Kidney epithelial cell (primary cell): ENCODE measurements at regions not wholly inside any gene's neighbourhood (a gene's known extent, or its start where the extent isn't known, plus 50 kb on each side); places are given as distances from the start of the nearest gene placed in this dataset.

ENCODE experiments used
- DNase-seq: peaks from one replicate; pipeline ENCODE4 v3.0.0-alpha.2; 2010; ENCODE audit warnings: low read depth
- H3K27me3 ChIP-seq: 2 replicates; pipeline ENCODE4 v1.6.0; 2011; ENCODE audit warnings: low read length; ENCODE audit not compliant: control insufficient read depth, insufficient read depth
- H3K36me3 ChIP-seq: 2 replicates; pipeline ENCODE4 v1.5.1; 2011; ENCODE audit warnings: low read length; ENCODE audit not compliant: control insufficient read depth, insufficient read depth
- H3K4me3 ChIP-seq: 2 replicates; pipeline ENCODE4 v1.5.1; 2011; ENCODE audit warnings: low read depth, mild to moderate bottlenecking, control low read depth, low read length
- TF ChIP-seq, protein P1 (sequence below): IDR thresholded peaks from 2 replicates; pipeline ENCODE4 v1.5.1; 2011; ENCODE audit warnings: mild to moderate bottlenecking, moderate library complexity, low read length, control low read depth, inconsistent platforms; ENCODE audit not compliant: insufficient read depth, poor library complexity, severe bottlenecking

DNA sequence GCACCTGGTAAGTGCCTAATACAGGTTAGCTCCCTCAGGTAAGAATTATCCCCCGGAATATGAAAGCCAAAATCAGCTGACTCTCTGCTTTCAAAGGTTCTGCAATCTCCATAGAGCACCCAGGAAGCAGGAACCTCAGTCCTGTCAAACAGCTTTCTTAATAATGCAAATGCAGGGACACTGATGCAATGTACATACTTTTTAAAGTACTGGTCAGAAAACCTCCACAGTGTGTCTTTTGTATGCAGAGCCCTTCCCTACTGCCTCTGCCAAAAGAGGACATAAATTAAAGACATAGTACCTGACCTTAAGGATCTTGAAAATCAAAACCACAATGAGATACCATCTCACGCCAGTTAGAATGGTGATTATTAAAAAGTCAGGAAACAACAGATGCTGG, 365.0 kb upstream of the KAZN start:
- Histone ChIP-seq H3K4me3 (no peak overlapping the region), H3K36me3 (no peaks in the 10 kb centered on the region), H3K27me3 (no peaks in the 10 kb centered on the region)
- DNase-seq = no peak
- TF ChIP-seq, protein P1, sequence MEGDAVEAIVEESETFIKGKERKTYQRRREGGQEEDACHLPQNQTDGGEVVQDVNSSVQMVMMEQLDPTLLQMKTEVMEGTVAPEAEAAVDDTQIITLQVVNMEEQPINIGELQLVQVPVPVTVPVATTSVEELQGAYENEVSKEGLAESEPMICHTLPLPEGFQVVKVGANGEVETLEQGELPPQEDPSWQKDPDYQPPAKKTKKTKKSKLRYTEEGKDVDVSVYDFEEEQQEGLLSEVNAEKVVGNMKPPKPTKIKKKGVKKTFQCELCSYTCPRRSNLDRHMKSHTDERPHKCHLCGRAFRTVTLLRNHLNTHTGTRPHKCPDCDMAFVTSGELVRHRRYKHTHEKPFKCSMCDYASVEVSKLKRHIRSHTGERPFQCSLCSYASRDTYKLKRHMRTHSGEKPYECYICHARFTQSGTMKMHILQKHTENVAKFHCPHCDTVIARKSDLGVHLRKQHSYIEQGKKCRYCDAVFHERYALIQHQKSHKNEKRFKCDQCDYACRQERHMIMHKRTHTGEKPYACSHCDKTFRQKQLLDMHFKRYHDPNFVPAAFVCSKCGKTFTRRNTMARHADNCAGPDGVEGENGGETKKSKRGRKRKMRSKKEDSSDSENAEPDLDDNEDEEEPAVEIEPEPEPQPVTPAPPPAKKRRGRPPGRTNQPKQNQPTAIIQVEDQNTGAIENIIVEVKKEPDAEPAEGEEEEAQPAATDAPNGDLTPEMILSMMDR = no peak

DNA sequence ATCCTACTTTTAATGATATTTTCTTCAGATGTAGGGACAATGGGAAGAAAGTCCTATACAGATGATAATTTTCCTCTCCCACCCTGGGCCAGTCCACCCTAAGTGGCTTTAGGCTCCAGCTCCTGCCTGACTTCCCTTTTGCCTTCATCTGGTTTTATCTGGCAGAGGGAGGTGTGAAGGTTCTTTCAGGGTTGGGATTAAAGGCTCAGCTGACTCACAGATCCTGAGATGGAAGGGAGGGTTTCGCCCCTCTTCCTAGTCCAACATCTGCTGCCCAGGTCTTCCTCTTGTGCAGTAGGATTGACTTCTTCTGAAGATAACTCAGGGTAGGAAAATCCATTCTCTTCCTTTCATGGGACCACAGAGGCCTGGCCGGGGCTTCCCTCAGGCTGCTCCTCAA, 362.4 kb upstream of the KAZN start:
- no peaks in the 10 kb centered on the region for H3K27me3 ChIP-seq
- DNase-seq = no peak
- TF ChIP-seq, protein P1 = no peak
- no peaks in the 10 kb centered on the region for H3K36me3 ChIP-seq
- no peak overlapping the region for H3K4me3 ChIP-seq

DNA sequence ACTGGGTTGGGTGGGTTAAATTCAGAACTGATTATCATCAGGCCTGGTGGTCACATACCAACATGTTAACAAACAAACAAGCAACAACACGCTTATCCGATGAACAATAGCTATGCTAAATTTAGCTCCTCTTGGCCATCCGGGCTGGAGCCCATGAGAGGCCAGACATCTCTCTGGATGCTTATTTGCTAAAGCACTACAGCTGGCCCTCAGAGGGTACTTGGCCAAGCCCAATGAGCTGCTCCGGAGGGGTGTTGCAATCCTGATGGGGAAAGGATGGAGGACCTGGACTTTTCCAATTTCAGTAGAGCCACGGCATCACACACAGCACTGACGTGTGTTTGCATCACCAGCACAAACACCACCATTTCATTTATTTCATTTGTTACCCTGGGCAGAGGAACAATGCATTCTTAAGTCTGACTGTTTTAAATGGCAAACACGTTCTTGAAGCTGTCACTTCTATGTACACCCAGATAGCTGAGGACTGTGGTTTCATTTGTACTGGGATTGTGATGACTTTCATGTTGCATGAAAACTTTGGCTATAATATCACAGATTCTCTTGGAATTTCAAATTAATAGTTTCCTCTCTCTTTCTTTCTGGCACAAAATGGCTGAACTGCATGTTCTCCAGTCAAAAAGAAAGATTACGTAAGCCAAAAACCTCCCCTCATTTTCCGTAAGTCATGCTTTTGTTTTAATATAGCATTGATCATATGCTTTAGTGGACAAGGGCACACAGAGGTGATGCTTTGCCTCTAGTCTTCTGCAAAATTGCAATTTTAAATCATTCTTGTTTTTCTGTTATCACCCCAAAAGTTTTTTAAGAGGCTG, 359.8 kb upstream of the KAZN start:
- TF ChIP-seq, protein P1 = no peak
- no peak overlapping the region for H3K4me3 ChIP-seq
- no peaks in the 10 kb centered on the region for H3K36me3 ChIP-seq
- H3K27me3 ChIP-seq = no peaks in the 10 kb centered on the region
- DNase-seq = no peak

DNA sequence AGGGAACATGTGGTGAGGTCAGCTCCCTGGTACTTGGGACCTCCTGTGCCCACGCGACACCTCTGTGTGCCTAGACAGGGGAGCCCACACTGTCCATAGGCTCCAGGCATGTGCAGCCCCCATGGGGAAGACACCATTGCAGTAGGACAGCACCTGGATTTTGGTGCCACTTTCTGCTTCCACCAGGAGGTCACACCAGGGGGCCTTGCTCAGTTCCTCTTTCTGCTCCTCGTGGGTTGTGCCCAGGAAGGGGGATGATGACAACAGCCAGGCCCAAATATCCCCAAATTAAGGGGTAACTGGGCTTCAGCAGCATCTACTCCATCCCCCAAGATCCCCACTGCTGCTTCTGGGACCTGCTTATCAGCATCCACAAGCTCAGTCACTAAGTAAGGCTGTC, 358.2 kb upstream of the KAZN start:
- TF ChIP-seq, protein P1 = no peak
- no peak for DNase-seq
- H3K36me3 ChIP-seq = no peaks in the 10 kb centered on the region

DNA sequence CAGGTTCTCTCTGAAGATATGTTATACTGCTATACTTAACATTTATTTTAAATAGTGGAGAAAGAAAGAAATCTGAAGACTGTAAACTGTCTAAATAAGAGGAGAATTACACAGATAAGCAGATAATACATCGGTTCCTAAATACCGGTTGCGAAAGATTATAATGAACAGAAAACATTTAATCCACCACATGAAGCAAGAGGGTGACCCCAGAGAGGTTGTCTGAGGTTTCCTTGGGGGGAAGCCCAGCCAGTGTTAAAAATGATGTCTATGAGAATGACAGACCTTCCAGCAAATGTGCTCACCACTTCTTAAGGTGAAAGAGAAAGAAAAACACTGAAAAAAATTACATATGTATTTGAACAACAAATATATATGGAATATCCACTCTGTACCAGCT, 356.4 kb upstream of the KAZN start:
- DNase-seq = no peak
- Histone ChIP-seq H3K27me3 (no peaks in the 10 kb centered on the region), H3K4me3 (no peak overlapping the region), H3K36me3 (no peaks in the 10 kb centered on the region)
- TF ChIP-seq, protein P1 = no peak

More for the DNA sequence above, 358.2 kb upstream of the KAZN start:
- Histone ChIP-seq H3K4me3 (no peak overlapping the region), H3K27me3 (no peaks in the 10 kb centered on the region)

DNA sequence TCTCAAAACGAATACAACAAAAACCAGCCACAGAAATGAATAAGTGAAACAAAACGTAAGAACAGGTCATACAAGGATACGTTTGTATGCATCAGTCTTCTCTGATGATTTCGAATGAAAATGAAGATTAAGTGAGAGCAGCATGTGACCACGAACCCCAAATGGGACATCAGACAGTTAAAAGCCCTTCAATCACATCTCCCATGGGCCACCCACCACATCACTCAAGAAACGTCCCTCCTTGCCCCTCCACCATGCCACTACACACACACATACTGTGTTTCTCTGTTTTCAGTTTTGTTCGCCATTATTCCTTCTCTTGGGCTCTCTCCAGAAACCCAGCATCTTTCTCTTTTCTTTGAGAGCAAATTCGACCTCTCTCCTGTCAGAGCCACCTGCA, 355.6 kb upstream of the KAZN start:
- TF ChIP-seq, protein P1 = no peak
- no peak for DNase-seq
- Histone ChIP-seq H3K36me3 (no peaks in the 10 kb centered on the region), H3K27me3 (no peaks in the 10 kb centered on the region), H3K4me3 (no peak overlapping the region)
